B cell (primary cell): ENCODE measurements at regions not wholly inside any gene's neighbourhood (a gene's known extent, or its start where the extent isn't known, plus 50 kb on each side); places are given as distances from the start of the nearest gene placed in this dataset.

Source experiments
- ATAC-seq: fragments of 200-7000 bp; cut with Tn5 transposase; one replicate; pipeline ENCODE4 v1.10.0; 2021; ENCODE audit warnings: low read depth, mild to moderate bottlenecking, moderate number of reproducible peaks, moderate library complexity
- CTCF ChIA-PET: fragments of 350-600 bp; sonication (Branson Sonifier 250); formaldehyde crosslinking; loops from one replicate; lab custom pipeline; 2021; ENCODE audit warnings: antibody characterized with exemption, inconsistent platforms; lab: Charles Lee
- POLR2A ChIA-PET: fragments of 350-600 bp; sonication (Branson Sonifier 250); formaldehyde crosslinking; loops from one replicate; lab custom pipeline; 2021; ENCODE audit warnings: antibody characterized with exemption; lab: Charles Lee
- DNase-seq: peaks from one replicate; pipeline ENCODE4 v3.0.0; 2013
- H2AFZ ChIP-seq: 2 replicates; pipeline ENCODE4 v1.6.1; 2012; ENCODE audit warnings: mild to moderate bottlenecking, low read depth, low read length; ENCODE audit not compliant: insufficient read depth, poor library complexity, severe bottlenecking
- H3K27ac ChIP-seq, 2 donors: 1 replicate in 1 of 2; 2 replicates in 1 of 2; pipeline ENCODE4 v1.5.1; 2012 to 2013; ENCODE audit warnings: low read length in 2 of 2, mild to moderate bottlenecking in 2 of 2, moderate library complexity in 1 of 2
- H3K27me3 ChIP-seq, 4 experiments: fragments of 200-600 bp in 1 of 4; sonication (generic) in 1 of 4; replicated peaks in 1 of 4; 1 replicate in 2 of 4; 2 replicates in 2 of 4; pipeline versions ENCODE4 v1.6.1 to v1.7.0; 2013 to 2016; ENCODE audit warnings: low read length in 3 of 4, mild to moderate bottlenecking in 2 of 4, mixed read lengths in 1 of 4, moderate library complexity in 1 of 4; ENCODE audit not compliant: insufficient read depth in 4 of 4, control insufficient read depth in 3 of 4; ENCODE audit errors: control extremely low read depth in 1 of 4
- H3K36me3 ChIP-seq, 2 experiments: replicated peaks in 1 of 2; 1 replicate in 1 of 2; 2 replicates in 1 of 2; pipeline versions ENCODE4 v1.6.1 to v1.7.1; 2013; ENCODE audit warnings: low read length in 1 of 2; ENCODE audit not compliant: insufficient read depth in 2 of 2, control insufficient read depth in 1 of 2; ENCODE audit errors: control extremely low read depth in 1 of 2, extremely low read depth in 1 of 2
- H3K4me1 ChIP-seq, 2 donors: fragments of 200-600 bp in 1 of 2; sonication (generic) in 1 of 2; 1 replicate in 1 of 2; 2 replicates in 1 of 2; pipeline versions ENCODE4 v1.5.1 to v1.6.1; 2013 to 2017; ENCODE audit warnings: low read length in 2 of 2; ENCODE audit not compliant: control insufficient read depth in 2 of 2, insufficient read depth in 2 of 2
- H3K4me2 ChIP-seq: replicated peaks from 2 replicates; pipeline ENCODE3; 2012; ENCODE audit warnings: mild to moderate bottlenecking, low read depth, low read length; ENCODE audit not compliant: poor library complexity, severe bottlenecking
- H3K4me3 ChIP-seq, 5 experiments: fragments of 200-600 bp in 1 of 5; sonication (generic) in 1 of 5; 1 replicate in 3 of 5; 2 replicates in 2 of 5; pipeline versions ENCODE4 v1.5.1 to v1.7.0; 2011 to 2016; ENCODE audit warnings: low read length in 4 of 5, mild to moderate bottlenecking in 4 of 5, low read depth in 2 of 5, control low read depth in 1 of 5, moderate library complexity in 1 of 5; ENCODE audit not compliant: insufficient read depth in 1 of 5; ENCODE audit errors: control extremely low read depth in 1 of 5, extremely low read depth in 1 of 5
- H3K79me2 ChIP-seq: fragments of 200-600 bp; sonication (generic); one replicate; pipeline ENCODE4 v1.6.0; 2016; ENCODE audit warnings: low read length; ENCODE audit not compliant: control insufficient read depth, insufficient read depth
- H3K9ac ChIP-seq: fragments of 200-600 bp; sonication (generic); 2 replicates; pipeline ENCODE4 v1.6.1; 2017; ENCODE audit warnings: mild to moderate bottlenecking, low read length, moderate library complexity
- H3K9me3 ChIP-seq, 3 donors: one replicate each; pipeline versions ENCODE4 v1.6.1 to v1.7.1; 2013; ENCODE audit warnings: low read length in 2 of 3; ENCODE audit not compliant: control insufficient read depth in 2 of 3, insufficient read depth in 1 of 3; ENCODE audit errors: control extremely low read depth in 1 of 3
- H4K20me1 ChIP-seq: 2 replicates; pipeline ENCODE4 v1.6.0; 2012; ENCODE audit warnings: mild to moderate bottlenecking, low read length; ENCODE audit not compliant: insufficient read depth, control insufficient read depth, poor library complexity, severe bottlenecking
- H3K27ac Mint-ChIP-seq: one replicate; pipeline ENCODE4 v1.8.0; 2021; ENCODE audit warnings: mixed read lengths
- H3K27me3 Mint-ChIP-seq: one replicate; pipeline ENCODE4 v1.8.0; 2021; ENCODE audit warnings: mixed read lengths
- H3K4me1 Mint-ChIP-seq: one replicate; pipeline ENCODE4 v1.8.0; 2021; ENCODE audit warnings: mixed read lengths
- H3K4me3 Mint-ChIP-seq: one replicate; pipeline ENCODE4 v1.8.0; 2021; ENCODE audit warnings: mixed read lengths
- H3K9me3 Mint-ChIP-seq: one replicate; pipeline ENCODE4 v1.8.0; 2022; ENCODE audit warnings: mixed read lengths; ENCODE audit not compliant: insufficient read depth
- EZH2 ChIP-seq: IDR thresholded peaks from 2 replicates; pipeline ENCODE4 v1.6.1; 2012; ENCODE audit warnings: borderline replicate concordance, low read depth, mild to moderate bottlenecking, moderate library complexity, low read length; ENCODE audit not compliant: insufficient read depth, poor library complexity, severe bottlenecking
- WGBS: methylation state at CpG from one replicate; pipeline ENCODE4 v1.1.5; 2013; ENCODE audit warnings: missing lambda C conversion rate; ENCODE audit not compliant: insufficient coverage; 5-methylcytosine and 5-hydroxymethylcytosine counted together
- intact Hi-C: fragments of 100-400 bp; cut with micrococcal nuclease; formaldehyde crosslinking; loops from one replicate; pipeline ENCODE4 v1.10.0; 2022
- TF ChIP-seq, protein P1 (sequence below): fragments of 200-600 bp; IDR thresholded peaks from one replicate; pipeline ENCODE4 v1.8.0; 2022; ENCODE audit warnings: antibody characterized with exemption, mild to moderate bottlenecking

DNA sequence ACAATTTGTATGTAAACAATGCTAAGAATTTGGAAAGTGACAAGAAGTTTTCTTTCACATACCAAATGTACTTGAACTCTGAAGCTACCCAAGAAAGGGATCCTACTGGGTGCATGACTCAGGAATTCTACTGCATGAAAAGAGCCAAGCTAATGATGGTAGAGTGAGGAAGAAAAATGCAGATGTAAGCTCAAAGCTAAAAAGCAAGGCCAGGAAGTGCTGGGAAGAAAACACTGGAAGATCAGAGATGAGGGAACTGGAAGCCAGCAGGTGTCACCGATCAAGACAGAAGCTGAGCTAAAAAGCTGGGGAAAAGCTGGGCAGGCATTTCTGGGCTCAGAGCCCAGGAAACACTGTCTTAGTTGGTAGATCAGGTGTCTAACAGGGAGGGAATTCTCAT is 449.1 kb downstream of the NKX6-1 start:
- Histone ChIP-seq H3K27me3 (no peaks in the 10 kb centered on the region), H3K9me3 (no peaks in the 10 kb centered on the region), H3K4me2 (no peak overlapping the region), H3K4me1 (no peaks in the 10 kb centered on the region), H4K20me1 (no peaks in the 10 kb centered on the region), H3K27ac (no peak overlapping the region), H3K79me2 (no peaks in the 10 kb centered on the region), H2AFZ (no peak overlapping the region), H3K9ac (no peak overlapping the region), H3K4me3 (no peak overlapping the region), H3K36me3 (no peaks in the 10 kb centered on the region)
- TF ChIP-seq EZH2: no peak
- TF ChIP-seq, protein P1, sequence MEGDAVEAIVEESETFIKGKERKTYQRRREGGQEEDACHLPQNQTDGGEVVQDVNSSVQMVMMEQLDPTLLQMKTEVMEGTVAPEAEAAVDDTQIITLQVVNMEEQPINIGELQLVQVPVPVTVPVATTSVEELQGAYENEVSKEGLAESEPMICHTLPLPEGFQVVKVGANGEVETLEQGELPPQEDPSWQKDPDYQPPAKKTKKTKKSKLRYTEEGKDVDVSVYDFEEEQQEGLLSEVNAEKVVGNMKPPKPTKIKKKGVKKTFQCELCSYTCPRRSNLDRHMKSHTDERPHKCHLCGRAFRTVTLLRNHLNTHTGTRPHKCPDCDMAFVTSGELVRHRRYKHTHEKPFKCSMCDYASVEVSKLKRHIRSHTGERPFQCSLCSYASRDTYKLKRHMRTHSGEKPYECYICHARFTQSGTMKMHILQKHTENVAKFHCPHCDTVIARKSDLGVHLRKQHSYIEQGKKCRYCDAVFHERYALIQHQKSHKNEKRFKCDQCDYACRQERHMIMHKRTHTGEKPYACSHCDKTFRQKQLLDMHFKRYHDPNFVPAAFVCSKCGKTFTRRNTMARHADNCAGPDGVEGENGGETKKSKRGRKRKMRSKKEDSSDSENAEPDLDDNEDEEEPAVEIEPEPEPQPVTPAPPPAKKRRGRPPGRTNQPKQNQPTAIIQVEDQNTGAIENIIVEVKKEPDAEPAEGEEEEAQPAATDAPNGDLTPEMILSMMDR: no peak
- ChIA-PET CTCF (no interaction called here), POLR2A (no interaction called here)
- H3K9me3 Mint-ChIP-seq: peaks cover 2% of the 10 kb centered on the region
- no peak overlapping the region for H3K4me3 Mint-ChIP-seq
- WGBS: 64% methylated on average over 1 of the region's 1 CpG
- no peak overlapping the region for H3K27ac Mint-ChIP-seq
- ATAC-seq (no peak), DNase-seq (no peak)
- intact Hi-C loops: no loop called here
- H3K4me1 Mint-ChIP-seq: no peaks in the 10 kb centered on the region
- H3K27me3 Mint-ChIP-seq: no peaks in the 10 kb centered on the region

DNA sequence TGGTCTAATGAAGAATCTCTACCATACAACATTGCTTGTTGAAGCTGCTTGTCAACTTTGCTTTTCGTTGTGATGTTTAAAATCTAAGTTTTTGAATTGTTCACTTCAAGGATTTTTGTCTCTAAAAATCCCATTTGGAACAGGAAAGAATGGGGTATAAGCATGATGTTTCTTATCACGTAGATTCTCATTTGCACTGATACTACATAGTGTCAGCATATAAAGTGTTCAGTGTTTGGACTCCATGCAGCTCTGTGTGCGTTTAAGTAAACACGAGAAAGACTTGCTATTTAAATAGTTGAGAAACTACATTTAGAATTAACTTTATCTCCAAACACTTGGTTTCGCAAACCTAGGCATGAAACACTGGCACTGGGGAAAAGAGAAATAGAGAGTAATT is 452.5 kb downstream of the NKX6-1 start:
- H3K27me3 ChIP-seq: no peaks in the 10 kb centered on the region
- H3K27ac ChIP-seq: no peak overlapping the region
- no peaks in the 10 kb centered on the region for H3K27me3 Mint-ChIP-seq
- no CpG with 5 or more reads among the region's 5 CpGs for WGBS
- H3K9me3 Mint-ChIP-seq: peaks cover 2% of the 10 kb centered on the region
- TF ChIP-seq, protein P1: no peak
- no peak overlapping the region for H3K9ac ChIP-seq
- H3K4me3 Mint-ChIP-seq: no peak overlapping the region
- H3K27ac Mint-ChIP-seq: no peak overlapping the region
- no peaks in the 10 kb centered on the region for H4K20me1 ChIP-seq
- no peak overlapping the region for H2AFZ ChIP-seq
- no peaks in the 10 kb centered on the region for H3K4me1 Mint-ChIP-seq
- no peaks in the 10 kb centered on the region for H3K9me3 ChIP-seq
- no peak for DNase-seq
- no peak for ATAC-seq
- H3K4me2 ChIP-seq: no peak overlapping the region
- POLR2A ChIA-PET: no interaction called here
- no peak overlapping the region for H3K4me3 ChIP-seq
- intact Hi-C loops: no loop called here
- no peaks in the 10 kb centered on the region for H3K4me1 ChIP-seq
- no peaks in the 10 kb centered on the region for H3K79me2 ChIP-seq
- H3K36me3 ChIP-seq: no peaks in the 10 kb centered on the region
- CTCF ChIA-PET: no interaction called here
